ENCODE measurements at regions not wholly inside any gene's neighbourhood (a gene's known extent, or its start where the extent isn't known, plus 50 kb on each side); places are given as distances from the start of the nearest gene placed in this dataset.
A peak's percentile ranks its signal among the peaks of the same experiment; 100 is the strongest.

DNA sequence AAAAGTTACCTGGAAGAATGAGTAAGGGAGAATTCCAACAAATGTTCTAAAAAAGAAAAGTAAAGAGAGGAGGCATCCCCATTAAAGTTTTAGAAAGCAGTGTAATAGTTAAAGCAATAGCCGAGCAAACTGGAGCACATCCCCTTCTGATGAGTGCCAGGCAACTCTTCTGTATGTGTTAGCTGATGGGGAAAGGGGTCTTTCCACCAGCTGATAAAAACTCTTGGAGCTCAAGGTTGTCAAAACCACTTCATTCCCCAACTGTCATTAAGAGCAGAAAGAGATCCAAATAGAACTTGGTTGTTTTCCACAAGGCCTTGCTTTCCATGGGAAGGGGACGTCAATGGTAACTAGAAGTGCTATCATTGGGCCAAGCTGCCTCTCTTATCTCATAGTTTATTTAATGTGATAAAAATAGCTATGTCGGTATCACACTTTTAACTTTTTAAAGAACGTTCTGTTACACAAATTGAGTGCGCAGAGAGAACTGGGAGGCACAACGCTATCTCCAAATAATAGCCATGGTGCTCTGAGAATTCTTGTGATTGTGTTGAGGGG is 116.9 kb downstream of the POLR2M start:
- no peak for DNase-seq (ENCODE audit: low spot score)

- no peak for DNase-seq (ENCODE audit: low spot score)
These were observed 117.7 kb downstream of the POLR2M start for GRCh38 chr15:57824186-57824585.

GRCh38 chr15:57827021-57827420 is 120.5 kb downstream of the POLR2M start:
- no peak for DNase-seq (ENCODE audit: low spot score)

DNA sequence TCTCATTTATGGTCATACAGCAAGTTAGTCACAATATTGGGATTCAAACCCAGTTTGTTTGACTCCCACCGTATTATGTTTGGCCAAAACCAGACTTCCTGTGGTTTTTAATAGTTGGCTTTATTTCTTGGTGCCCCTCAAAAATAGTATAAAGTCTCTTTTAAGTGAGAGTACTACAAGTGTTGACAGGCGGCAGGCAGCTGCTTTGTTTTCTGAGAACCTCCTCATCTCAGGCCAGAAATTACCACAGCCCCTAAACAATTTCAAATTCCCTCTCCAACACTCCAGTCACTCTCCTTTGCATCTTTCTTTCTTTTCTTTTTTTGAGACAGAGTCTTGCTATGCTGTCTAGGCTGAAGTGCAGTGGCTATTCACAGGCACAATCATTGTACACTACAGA is 121.5 kb downstream of the POLR2M start:
- no peak for DNase-seq (ENCODE audit: low spot score)

DNA sequence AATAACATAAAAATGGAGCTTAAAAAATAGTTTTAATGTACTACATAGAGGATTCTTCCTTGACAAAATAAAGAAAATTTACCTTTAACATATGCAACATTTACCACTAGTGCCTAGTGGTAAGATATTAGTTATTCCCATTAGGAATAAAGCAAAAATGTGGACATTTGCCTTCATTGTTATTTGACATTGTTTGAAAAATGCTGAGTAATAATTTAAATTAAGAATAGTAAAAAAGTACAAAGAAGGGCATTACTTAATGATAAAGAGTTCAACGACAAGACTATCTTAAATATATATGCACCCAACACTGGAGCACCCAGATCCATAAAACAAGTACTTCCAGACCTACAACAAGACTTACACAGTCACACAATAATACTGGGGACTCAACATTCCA is 125.7 kb downstream of the POLR2M start:
- DNase-seq (ENCODE audit: low spot score) = no peak

DNA sequence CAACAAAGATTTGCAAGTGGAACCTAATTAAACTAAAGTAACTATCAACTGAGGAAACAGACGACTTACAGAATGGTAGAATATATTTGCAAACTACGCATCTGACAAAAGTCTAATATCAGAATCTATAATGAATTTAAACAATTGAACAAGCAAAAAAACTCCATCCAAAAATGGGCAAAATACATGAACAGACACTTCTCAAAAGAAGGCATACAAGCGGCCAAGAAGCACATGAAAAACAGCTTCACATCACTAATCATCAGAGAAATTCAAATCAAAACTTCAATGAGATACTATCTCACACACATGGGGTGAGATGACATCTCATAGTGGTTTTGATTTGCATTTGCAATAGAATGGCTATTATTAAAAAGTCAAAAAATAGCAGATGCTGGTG is 128.6 kb downstream of the POLR2M start:
- DNase-seq (ENCODE audit: low spot score) = no peak

DNA sequence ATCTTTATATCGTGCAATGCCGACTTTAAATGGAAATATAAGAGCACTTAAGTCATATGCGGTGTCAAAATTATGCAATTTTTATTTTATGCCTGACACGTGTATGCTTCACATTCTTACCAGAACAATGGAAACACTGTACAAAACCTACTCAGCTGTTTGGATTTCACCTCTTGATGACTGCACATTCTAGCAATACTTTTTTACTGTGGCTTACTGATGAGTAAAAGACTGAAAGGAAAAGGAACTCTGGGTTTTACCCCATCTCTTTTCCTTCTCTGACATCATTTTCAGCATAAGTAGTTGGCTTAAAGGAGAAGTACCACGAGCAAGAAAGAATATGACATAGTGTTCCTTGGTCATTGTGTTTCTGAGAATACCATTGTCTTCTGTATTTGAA is 142.8 kb downstream of the POLR2M start:
- DNase-seq (ENCODE audit: low spot score) = no peak

DNA sequence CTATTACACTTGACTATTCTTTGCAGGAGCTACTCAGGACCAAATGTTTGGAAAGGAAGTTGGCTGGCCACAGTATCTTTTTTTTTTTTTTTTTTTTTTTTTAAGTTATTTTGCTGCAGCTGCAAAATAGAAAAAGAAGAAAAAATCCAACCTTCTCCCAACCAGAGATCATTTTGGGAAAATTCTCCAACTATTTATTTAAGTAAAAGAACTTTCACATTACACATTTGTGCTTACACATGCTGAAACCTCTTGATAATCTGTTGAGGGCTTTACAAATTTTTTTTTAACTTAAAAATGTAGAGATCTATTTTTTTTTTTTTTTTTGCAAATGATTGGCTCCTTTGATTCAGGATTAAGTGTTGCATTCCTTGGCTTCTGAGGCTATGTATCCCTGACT is 148.0 kb downstream of the POLR2M start:
- DNase-seq (ENCODE audit: low spot score) = no peak

GRCh38 chr15:57857871-57858270 is 151.4 kb downstream of the POLR2M start:
- no peak for DNase-seq (ENCODE audit: low spot score)

DNA sequence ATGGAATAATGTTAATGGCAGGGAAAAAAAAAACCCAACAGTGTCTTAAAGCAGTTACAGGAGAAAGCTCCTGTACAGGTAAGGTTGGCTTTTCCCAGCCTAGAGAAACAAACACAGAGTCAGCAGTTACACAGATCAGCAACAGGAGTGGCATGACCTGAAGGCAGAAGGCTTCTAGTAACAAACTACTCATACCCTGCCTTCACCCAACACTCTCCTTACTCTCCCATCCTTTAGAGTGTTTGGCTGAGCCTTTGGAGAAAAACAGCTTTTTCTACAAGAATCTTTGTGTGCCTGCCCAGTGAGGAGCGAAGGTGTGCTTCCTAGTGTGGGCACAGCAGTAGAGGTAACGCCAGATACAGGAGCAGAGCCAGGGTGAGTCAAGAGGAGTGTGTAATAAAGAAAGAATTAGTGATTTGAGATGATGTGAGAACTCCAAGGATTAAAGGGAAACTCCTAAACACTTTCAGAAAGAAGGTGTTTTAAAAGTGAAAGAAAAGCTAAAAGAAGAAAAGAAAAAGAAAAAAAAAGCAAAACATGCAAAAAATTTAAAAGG is 152.7 kb downstream of the POLR2M start:
- DNase-seq (ENCODE audit: low spot score) = no peak

- DNase-seq (ENCODE audit: low spot score) = peak; percentile 76
These were observed 154.6 kb downstream of the POLR2M start for GRCh38 chr15:57861034-57861638.

- no peak for DNase-seq (ENCODE audit: low spot score)
These were observed 155.5 kb downstream of the POLR2M start for GRCh38 chr15:57861815-57862586.

- no peak for DNase-seq (ENCODE audit: low spot score)
These were observed 156.2 kb downstream of the POLR2M start for GRCh38 chr15:57862761-57863160.

- no peak for DNase-seq (ENCODE audit: low spot score)
These were observed 158.8 kb downstream of the POLR2M start for GRCh38 chr15:57865294-57865693.

- DNase-seq (ENCODE audit: low spot score) = no peak
These were observed 159.7 kb downstream of the POLR2M start for GRCh38 chr15:57866149-57866736.

GRCh38 chr15:57867970-57868798 is 161.7 kb downstream of the POLR2M start:
- no peak for DNase-seq (ENCODE audit: low spot score)

GRCh38 chr15:57870667-57871066 is 164.2 kb downstream of the POLR2M start:
- no peak for DNase-seq (ENCODE audit: low spot score)

- DNase-seq (ENCODE audit: low spot score) = peak; percentile 5
These were observed 165.9 kb downstream of the POLR2M start for GRCh38 chr15:57872281-57873030.

DNA sequence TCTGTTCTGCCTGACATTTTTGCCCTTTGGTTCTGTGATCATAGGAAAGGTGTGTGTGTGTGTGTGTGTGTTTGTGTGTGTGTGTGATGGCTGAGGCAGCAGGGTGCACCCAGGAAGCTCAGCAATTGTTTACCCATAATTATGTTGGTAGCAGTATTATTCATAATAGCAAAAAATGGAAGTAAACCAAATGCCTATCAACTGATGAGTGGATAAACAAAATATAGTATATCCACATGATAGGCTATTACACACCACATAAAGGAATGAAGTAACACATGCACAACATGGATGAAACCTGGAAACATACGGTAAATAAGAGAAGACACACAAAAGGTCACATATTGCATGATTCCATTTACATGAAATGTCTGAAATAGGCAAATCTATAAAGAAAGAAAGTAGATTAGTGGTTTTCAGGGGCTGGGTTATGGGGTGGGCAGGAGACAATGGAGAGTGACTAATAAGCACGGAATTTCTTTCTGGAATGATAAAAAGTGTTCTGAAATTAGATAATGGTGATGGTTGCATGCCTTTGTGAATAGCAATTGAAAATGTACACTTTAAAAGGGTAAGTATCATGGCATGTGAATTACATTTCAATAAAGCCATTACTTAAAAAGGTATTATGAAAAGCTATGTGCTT is 167.2 kb downstream of the POLR2M start:
- DNase-seq (ENCODE audit: low spot score) = no peak

- DNase-seq (ENCODE audit: low spot score) = no peak
These were observed 168.8 kb downstream of the POLR2M start for GRCh38 chr15:57875347-57875746.

GRCh38 chr15:57878573-57878972 is 172.1 kb downstream of the POLR2M start:
- DNase-seq (ENCODE audit: low spot score) = no peak

All from Ammon's horn (tissue), 1 donor.